ENCODE measurements at regions not wholly inside any gene's neighbourhood (a gene's known extent, or its start where the extent isn't known, plus 50 kb on each side); places are given as distances from the start of the nearest gene placed in this dataset.

GRCh38 chr3:124174910-124175874, 183.3 kb upstream of the ROPN1 start:
- no peaks in the 10 kb centered on the region for H3K36me3 Mint-ChIP-seq
- no peak overlapping the region for H3K27ac Mint-ChIP-seq
- WGBS (ENCODE audit: insufficient coverage), result 92% methylated on average over 21 of the region's 27 CpGs

DNA sequence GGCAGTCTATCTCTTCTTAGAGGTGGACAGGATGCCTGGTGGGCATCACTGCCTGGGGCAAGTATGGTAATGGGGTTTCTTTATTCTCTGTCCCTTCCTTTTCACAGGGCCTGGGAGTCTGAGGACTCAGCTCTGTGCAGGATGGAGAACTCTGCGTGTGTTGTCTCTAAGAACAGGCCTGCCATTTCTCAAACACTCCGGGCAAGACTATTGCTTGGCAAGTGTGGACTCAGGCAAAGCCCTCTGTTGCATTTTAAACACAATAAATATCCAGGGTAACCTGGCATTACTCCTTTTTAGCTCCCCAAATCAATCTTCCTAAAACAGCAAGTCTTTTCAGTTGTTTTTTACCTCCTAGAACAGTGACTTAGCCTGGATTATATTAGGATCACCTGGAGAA, 185.1 kb upstream of the ROPN1 start:
- no peaks in the 10 kb centered on the region for H3K4me1 Mint-ChIP-seq
- no peak overlapping the region for H3K4me3 Mint-ChIP-seq
- no peak overlapping the region for H3K4me3 ChIP-seq (ENCODE audit: control insufficient read depth in 1 of 2, extremely low read depth in 1 of 2, low read length in 1 of 2)
- no peak overlapping the region for H3K27ac ChIP-seq (ENCODE audit: low read length)
- ATAC-seq (replicated peaks in 1 of 4) (no peak), DNase-seq (no peak)
- no peak overlapping the region for H3K27ac Mint-ChIP-seq
- peaks cover 0 to 14% of the 10 kb centered on the region in 2 donors for H3K27me3 Mint-ChIP-seq
- 73% methylated on average over 2 of the region's 2 CpGs for WGBS (ENCODE audit: insufficient coverage)
- H3K9me3 ChIP-seq, result no peaks in the 10 kb centered on the region
- H3K9me3 Mint-ChIP-seq, result peaks cover 0 to 3% (median 0%) of the 10 kb centered on the region in 3 donors
- no peaks in the 10 kb centered on the region for H3K4me1 ChIP-seq (ENCODE audit: control insufficient read depth in 1 of 2, extremely low read depth in 1 of 2, insufficient read depth in 2 of 2, low read length in 2 of 2)
- ChIA-PET CTCF (no interaction called here), POLR2A (no interaction called here)
- no peaks in the 10 kb centered on the region for H3K36me3 Mint-ChIP-seq
- H3K36me3 ChIP-seq (ENCODE audit: control insufficient read depth in 2 of 2, extremely low read depth in 1 of 2, insufficient read depth in 1 of 2, low read length in 1 of 2), result no peaks in the 10 kb centered on the region
- H3K27me3 ChIP-seq (replicated peaks in 1 of 2; ENCODE audit: control insufficient read depth in 2 of 2, extremely low read depth in 1 of 2, insufficient read depth in 2 of 2, low read length in 1 of 2), result peaks cover 0 to 4% of the 10 kb centered on the region in 2 experiments

More at GRCh38 chr3:124174910-124175874, 183.3 kb upstream of the ROPN1 start:
- Histone ChIP-seq H3K27me3 (replicated peaks in 1 of 2; ENCODE audit: control insufficient read depth in 2 of 2, extremely low read depth in 1 of 2, insufficient read depth in 2 of 2, low read length in 1 of 2) (no peaks in the 10 kb centered on the region), H3K4me1 (ENCODE audit: control insufficient read depth in 1 of 2, extremely low read depth in 1 of 2, insufficient read depth in 2 of 2, low read length in 2 of 2) (no peaks in the 10 kb centered on the region), H3K36me3 (ENCODE audit: control insufficient read depth in 2 of 2, extremely low read depth in 1 of 2, insufficient read depth in 1 of 2, low read length in 1 of 2) (no peaks in the 10 kb centered on the region), H3K9me3 (no peaks in the 10 kb centered on the region), H3K4me3 (ENCODE audit: control insufficient read depth in 1 of 2, extremely low read depth in 1 of 2, low read length in 1 of 2) (no peak overlapping the region), H3K27ac (ENCODE audit: low read length) (no peak overlapping the region)
- no peak overlapping the region for H3K4me3 Mint-ChIP-seq
- ATAC-seq (replicated peaks in 1 of 4) (peak in 1 of 4 experiments; percentile 11), DNase-seq (no peak)
- ChIA-PET CTCF (no interaction called here), POLR2A (no interaction called here)
- H3K27me3 Mint-ChIP-seq, result peaks cover 0 to 5% of the 10 kb centered on the region in 2 donors
- no peaks in the 10 kb centered on the region for H3K4me1 Mint-ChIP-seq
- peaks cover 0 to 3% (median 0%) of the 10 kb centered on the region in 3 donors for H3K9me3 Mint-ChIP-seq

GRCh38 chr3:124178531-124178930, 186.6 kb upstream of the ROPN1 start:
- no CpG with 5 or more reads among the region's 3 CpGs for WGBS (ENCODE audit: insufficient coverage)
- H3K4me1 Mint-ChIP-seq, result no peaks in the 10 kb centered on the region

GRCh38 chr3:124200407-124200806, 208.5 kb upstream of the ROPN1 start:
- DNase-seq, result no peak
- POLR2A ChIA-PET, result no interaction called here
- CTCF ChIA-PET, result no interaction called here

More at GRCh38 chr3:124178531-124178930, 186.6 kb upstream of the ROPN1 start:
- DNase-seq (no peak), ATAC-seq (replicated peaks in 1 of 4) (no peak)
- ChIA-PET CTCF (no interaction called here), POLR2A (no interaction called here)
- H3K27ac Mint-ChIP-seq, result no peak overlapping the region
- Histone ChIP-seq H3K9me3 (no peaks in the 10 kb centered on the region), H3K4me3 (ENCODE audit: control insufficient read depth in 1 of 2, extremely low read depth in 1 of 2, low read length in 1 of 2) (no peak overlapping the region), H3K36me3 (ENCODE audit: control insufficient read depth in 2 of 2, extremely low read depth in 1 of 2, insufficient read depth in 1 of 2, low read length in 1 of 2) (no peaks in the 10 kb centered on the region), H3K27me3 (replicated peaks in 1 of 2; ENCODE audit: control insufficient read depth in 2 of 2, extremely low read depth in 1 of 2, insufficient read depth in 2 of 2, low read length in 1 of 2) (peaks cover 0 to 4% of the 10 kb centered on the region in 2 experiments), H3K4me1 (ENCODE audit: control insufficient read depth in 1 of 2, extremely low read depth in 1 of 2, insufficient read depth in 2 of 2, low read length in 2 of 2) (no peaks in the 10 kb centered on the region), H3K27ac (ENCODE audit: low read length) (no peak overlapping the region)
- peaks cover 0 to 3% (median 0%) of the 10 kb centered on the region in 3 donors for H3K9me3 Mint-ChIP-seq
- no peak overlapping the region for H3K4me3 Mint-ChIP-seq
- no peaks in the 10 kb centered on the region for H3K36me3 Mint-ChIP-seq
- peaks cover 0 to 14% of the 10 kb centered on the region in 2 donors for H3K27me3 Mint-ChIP-seq

DNA sequence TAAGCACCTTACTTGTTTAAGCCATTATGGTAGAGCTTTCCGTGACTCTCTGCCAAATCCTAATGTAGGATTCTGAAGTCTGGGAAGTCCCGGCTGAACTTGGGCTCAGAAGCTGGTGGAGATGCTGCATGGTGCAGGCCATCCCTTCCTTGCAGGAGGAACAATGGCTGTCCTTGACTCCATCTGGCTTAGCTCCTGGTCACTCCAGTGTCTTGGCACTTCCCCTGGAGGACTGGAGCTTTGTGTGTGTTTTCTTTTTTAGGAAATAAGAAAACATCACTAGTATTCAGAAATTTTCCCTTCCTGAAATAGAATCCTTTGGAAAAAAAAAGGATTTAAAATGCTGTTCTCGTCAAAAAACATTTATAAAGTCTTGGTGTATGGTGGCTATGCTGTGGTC, 209.3 kb upstream of the ROPN1 start:
- Histone ChIP-seq H3K36me3 (ENCODE audit: control insufficient read depth in 2 of 2, extremely low read depth in 1 of 2, insufficient read depth in 1 of 2, low read length in 1 of 2) (no peaks in the 10 kb centered on the region), H3K9me3 (no peaks in the 10 kb centered on the region), H3K4me1 (ENCODE audit: control insufficient read depth in 1 of 2, extremely low read depth in 1 of 2, insufficient read depth in 2 of 2, low read length in 2 of 2) (no peaks in the 10 kb centered on the region), H3K27ac (ENCODE audit: low read length) (no peak overlapping the region), H3K4me3 (ENCODE audit: control insufficient read depth in 1 of 2, extremely low read depth in 1 of 2, low read length in 1 of 2) (no peak overlapping the region), H3K27me3 (replicated peaks in 1 of 2; ENCODE audit: control insufficient read depth in 2 of 2, extremely low read depth in 1 of 2, insufficient read depth in 2 of 2, low read length in 1 of 2) (no peaks in the 10 kb centered on the region)
- Mint-ChIP-seq H3K27me3 (peaks cover 16 to 23% of the 10 kb centered on the region in 2 donors), H3K27ac (no peak overlapping the region), H3K4me3 (no peak overlapping the region), H3K9me3 (peaks cover 0 to 4% (median 0%) of the 10 kb centered on the region in 3 donors), H3K4me1 (no peaks in the 10 kb centered on the region), H3K36me3 (no peaks in the 10 kb centered on the region)
- ATAC-seq (replicated peaks in 1 of 4) (no peak), DNase-seq (no peak)
- ChIA-PET POLR2A (no interaction called here), CTCF (no interaction called here)
- WGBS (ENCODE audit: insufficient coverage), result 90% methylated on average over 2 of the region's 3 CpGs

More at GRCh38 chr3:124200407-124200806, 208.5 kb upstream of the ROPN1 start:
- no peak for ATAC-seq (replicated peaks in 1 of 4)
- H3K27ac ChIP-seq (ENCODE audit: low read length), result no peak overlapping the region
- H3K27me3 ChIP-seq (replicated peaks in 1 of 2; ENCODE audit: control insufficient read depth in 2 of 2, extremely low read depth in 1 of 2, insufficient read depth in 2 of 2, low read length in 1 of 2), result no peaks in the 10 kb centered on the region
- no peaks in the 10 kb centered on the region for H3K4me1 Mint-ChIP-seq
- no peak overlapping the region for H3K4me3 Mint-ChIP-seq
- no CpG with 5 or more reads among the region's 2 CpGs for WGBS (ENCODE audit: insufficient coverage)
- H3K36me3 Mint-ChIP-seq, result no peaks in the 10 kb centered on the region
- peaks cover 10 to 19% of the 10 kb centered on the region in 2 donors for H3K27me3 Mint-ChIP-seq
- H3K4me1 ChIP-seq (ENCODE audit: control insufficient read depth in 1 of 2, extremely low read depth in 1 of 2, insufficient read depth in 2 of 2, low read length in 2 of 2), result no peaks in the 10 kb centered on the region
- no peaks in the 10 kb centered on the region for H3K9me3 Mint-ChIP-seq
- no peaks in the 10 kb centered on the region for H3K36me3 ChIP-seq (ENCODE audit: control insufficient read depth in 2 of 2, extremely low read depth in 1 of 2, insufficient read depth in 1 of 2, low read length in 1 of 2)
- no peaks in the 10 kb centered on the region for H3K9me3 ChIP-seq
- no peak overlapping the region for H3K4me3 ChIP-seq (ENCODE audit: control insufficient read depth in 1 of 2, extremely low read depth in 1 of 2, low read length in 1 of 2)
- no peak overlapping the region for H3K27ac Mint-ChIP-seq

- H3K27ac Mint-ChIP-seq, result no peak overlapping the region
- 41% methylated on average over 2 of the region's 2 CpGs for WGBS (ENCODE audit: insufficient coverage)
- no peaks in the 10 kb centered on the region for H3K4me1 ChIP-seq (ENCODE audit: control insufficient read depth in 1 of 2, extremely low read depth in 1 of 2, insufficient read depth in 2 of 2, low read length in 2 of 2)
- DNase-seq (no peak), ATAC-seq (replicated peaks in 1 of 4) (no peak)
- CTCF ChIA-PET, result no interaction called here
- H3K36me3 Mint-ChIP-seq, result no peaks in the 10 kb centered on the region
- H3K27me3 ChIP-seq (replicated peaks in 1 of 2; ENCODE audit: control insufficient read depth in 2 of 2, extremely low read depth in 1 of 2, insufficient read depth in 2 of 2, low read length in 1 of 2), result no peaks in the 10 kb centered on the region
- no peaks in the 10 kb centered on the region for H3K36me3 ChIP-seq (ENCODE audit: control insufficient read depth in 2 of 2, extremely low read depth in 1 of 2, insufficient read depth in 1 of 2, low read length in 1 of 2)
- peaks cover 0 to 4% (median 0%) of the 10 kb centered on the region in 3 donors for H3K9me3 Mint-ChIP-seq
- H3K9me3 ChIP-seq, result no peaks in the 10 kb centered on the region
- no peak overlapping the region for H3K4me3 Mint-ChIP-seq
- peaks cover 18 to 24% of the 10 kb centered on the region in 2 donors for H3K27me3 Mint-ChIP-seq
- no peak overlapping the region for H3K27ac ChIP-seq (ENCODE audit: low read length)
- no peak overlapping the region for H3K4me3 ChIP-seq (ENCODE audit: control insufficient read depth in 1 of 2, extremely low read depth in 1 of 2, low read length in 1 of 2)
- POLR2A ChIA-PET, result no interaction called here
- no peaks in the 10 kb centered on the region for H3K4me1 Mint-ChIP-seq
Observed at GRCh38 chr3:124201786-124202185, 209.9 kb upstream of the ROPN1 start.

All from T-cell (primary cell).